ENCODE measurements at regions not wholly inside any gene's neighbourhood (a gene's known extent, or its start where the extent isn't known, plus 50 kb on each side); places are given as distances from the start of the nearest gene placed in this dataset.

- H3K27me3 ChIP-seq = peaks cover 0 to 9% (median 0%) of the 10 kb centered on the region in 11 experiments; a peak in 3 of 22 replicates
- no peaks in the 10 kb centered on the region for H4K20me1 ChIP-seq
- no peak for TF ChIP-seq Cebpa-rat (IDR thresholded peaks at IDR 0.05)
- H3K36me3 ChIP-seq = no peaks in the 10 kb centered on the region
- H3K4me1 ChIP-seq = peaks cover 35 to 88% (median 82%) of the 10 kb centered on the region in 10 experiments
- H3K9ac ChIP-seq = peak overlapping the region in 6 of 11 experiments; percentile 10 to 82 (median 80); a peak in 11 of 22 replicates
- peak overlapping the region in 7 of 11 experiments; percentile 77 to 97 (median 93); a peak in 14 of 22 replicates for H3K27ac ChIP-seq
- peaks cover 0 to 9% (median 2%) of the 10 kb centered on the region in 11 experiments; a peak in 5 of 22 replicates for H3K9me3 ChIP-seq (replicated peaks in 1 of 11)
- peak overlapping the region in 9 of 11 experiments; percentile 78 to 90 (median 79); a peak in 18 of 22 replicates for H3K4me2 ChIP-seq
- no peak overlapping the region for H3K4me3 ChIP-seq
Measured at GRCh38 chr17:56679777-56680422, 86.4 kb downstream of the NOG start.

GRCh38 chr17:56680676-56681075, 87.2 kb downstream of the NOG start:
- Histone ChIP-seq H3K4me2 (peak overlapping the region; percentile 70 to 90 (median 78); a peak in 21 of 22 replicates), H3K9ac (peak overlapping the region in 7 of 11 experiments; percentile 39 to 82 (median 78); a peak in 13 of 22 replicates), H3K9me3 (replicated peaks in 1 of 11) (peaks cover under 1 to 13% (median 4%) of the 10 kb centered on the region in 11 experiments; a peak in 16 of 22 replicates), H3K36me3 (no peaks in the 10 kb centered on the region), H3K4me3 (no peak overlapping the region), H3K4me1 (peaks cover 35 to 92% (median 83%) of the 10 kb centered on the region in 10 experiments), H4K20me1 (no peaks in the 10 kb centered on the region), H3K27me3 (peaks cover 0 to 9% (median 0%) of the 10 kb centered on the region in 11 experiments; a peak in 3 of 22 replicates), H3K27ac (peak overlapping the region in 9 of 11 experiments; percentile 39 to 97 (median 92); a peak in 17 of 22 replicates)
- TF ChIP-seq Cebpa-rat (IDR thresholded peaks at IDR 0.05) = no peak

- H3K9me3 ChIP-seq (replicated peaks in 1 of 11) = peaks cover 10 to 24% (median 14%) of the 10 kb centered on the region in 11 experiments; a peak in 20 of 22 replicates
- H3K36me3 ChIP-seq = no peaks in the 10 kb centered on the region
- H3K27ac ChIP-seq = peak overlapping the region in 9 of 11 experiments; percentile 39 to 97 (median 92); a peak in 17 of 22 replicates
- H3K4me1 ChIP-seq = peaks cover 29 to 87% (median 77%) of the 10 kb centered on the region in 10 experiments
- H3K4me3 ChIP-seq = peak overlapping the region in 2 of 10 experiments; percentile 3 to 10; a peak in 5 of 20 replicates
- H4K20me1 ChIP-seq = no peaks in the 10 kb centered on the region
- peak overlapping the region in 8 of 11 experiments; percentile 45 to 82 (median 75); a peak in 16 of 22 replicates for H3K9ac ChIP-seq
- H3K27me3 ChIP-seq = peaks cover 0 to 9% (median 0%) of the 10 kb centered on the region in 11 experiments; a peak in 3 of 22 replicates
- H3K4me2 ChIP-seq = peak overlapping the region; percentile 70 to 90 (median 78)
- peak in 6 of 11 experiments; percentile 60 to 88 (median 86); a peak in 13 of 22 replicates for TF ChIP-seq Cebpa-rat (IDR thresholded peaks at IDR 0.05)
Measured at GRCh38 chr17:56681561-56682266, 88.2 kb downstream of the NOG start.

GRCh38 chr17:56688151-56688550, 94.7 kb downstream of the NOG start:
- no peak for TF ChIP-seq Cebpa-rat (IDR thresholded peaks at IDR 0.05)
- Histone ChIP-seq H3K4me1 (peaks cover 0 to 36% (median 28%) of the 10 kb centered on the region in 10 experiments; a peak in 16 of 20 replicates), H3K9me3 (replicated peaks in 1 of 11) (peaks cover 18 to 62% (median 37%) of the 10 kb centered on the region in 11 experiments; a peak in 21 of 22 replicates), H3K9ac (no peak overlapping the region), H3K4me2 (no peak overlapping the region), H3K36me3 (no peaks in the 10 kb centered on the region), H3K27ac (no peak overlapping the region), H3K4me3 (no peak overlapping the region), H4K20me1 (no peaks in the 10 kb centered on the region), H3K27me3 (no peaks in the 10 kb centered on the region)

- H3K4me2 ChIP-seq = peak overlapping the region in 8 of 11 experiments; percentile 20 to 51 (median 36); a peak in 15 of 22 replicates
- H3K27ac ChIP-seq = peak overlapping the region in 3 of 11 experiments; percentile 4 to 39 (median 38); a peak in 5 of 22 replicates
- 0 out of 22 replicates have a peak, but pooled peaks of 1 of the 11 experiments have one; percentile 42 for TF ChIP-seq Cebpa-rat (IDR thresholded peaks at IDR 0.05)
- H3K4me1 ChIP-seq = peaks cover 0 to 26% (median 14%) of the 10 kb centered on the region in 10 experiments; a peak in 14 of 20 replicates
- H3K9ac ChIP-seq = no peak overlapping the region
- no peak overlapping the region for H3K4me3 ChIP-seq
- H4K20me1 ChIP-seq = no peaks in the 10 kb centered on the region
- H3K36me3 ChIP-seq = no peaks in the 10 kb centered on the region
- no peaks in the 10 kb centered on the region for H3K27me3 ChIP-seq
- peaks cover 18 to 49% (median 29%) of the 10 kb centered on the region in 11 experiments; a peak in 21 of 22 replicates for H3K9me3 ChIP-seq (replicated peaks in 1 of 11)
Measured at GRCh38 chr17:56690441-56691291, 97.2 kb downstream of the NOG start.

- no peaks in the 10 kb centered on the region for H4K20me1 ChIP-seq
- no peak overlapping the region for H3K27ac ChIP-seq
- no peak overlapping the region for H3K9ac ChIP-seq
- no peak overlapping the region for H3K4me3 ChIP-seq
- no peaks in the 10 kb centered on the region for H3K36me3 ChIP-seq
- peaks cover 0 to 14% (median 1%) of the 10 kb centered on the region in 11 experiments; a peak in 10 of 22 replicates for H3K9me3 ChIP-seq (replicated peaks in 1 of 11)
- H3K4me2 ChIP-seq = no peak overlapping the region
- TF ChIP-seq Cebpa-rat (IDR thresholded peaks at IDR 0.05) = no peak
- peaks cover 10 to 33% (median 18%) of the 10 kb centered on the region in 10 experiments; a peak in 19 of 20 replicates for H3K4me1 ChIP-seq
- H3K27me3 ChIP-seq = no peaks in the 10 kb centered on the region
Measured at GRCh38 chr17:56694825-56695224, 101.3 kb downstream of the NOG start.

GRCh38 chr17:56697190-56697589, 103.7 kb downstream of the NOG start:
- Histone ChIP-seq H3K9ac (no peak overlapping the region), H3K9me3 (replicated peaks in 1 of 11) (no peaks in the 10 kb centered on the region), H3K27ac (no peak overlapping the region), H3K27me3 (no peaks in the 10 kb centered on the region), H3K4me1 (peaks cover 0 to 21% (median 10%) of the 10 kb centered on the region in 10 experiments; a peak in 15 of 20 replicates), H3K4me3 (no peak overlapping the region), H4K20me1 (no peaks in the 10 kb centered on the region), H3K4me2 (no peak overlapping the region), H3K36me3 (no peaks in the 10 kb centered on the region)
- TF ChIP-seq Cebpa-rat (IDR thresholded peaks at IDR 0.05) = no peak
